ENCODE measurements at regions not wholly inside any gene's neighbourhood (a gene's known extent, or its start where the extent isn't known, plus 50 kb on each side); places are given as distances from the start of the nearest gene placed in this dataset.

DNA sequence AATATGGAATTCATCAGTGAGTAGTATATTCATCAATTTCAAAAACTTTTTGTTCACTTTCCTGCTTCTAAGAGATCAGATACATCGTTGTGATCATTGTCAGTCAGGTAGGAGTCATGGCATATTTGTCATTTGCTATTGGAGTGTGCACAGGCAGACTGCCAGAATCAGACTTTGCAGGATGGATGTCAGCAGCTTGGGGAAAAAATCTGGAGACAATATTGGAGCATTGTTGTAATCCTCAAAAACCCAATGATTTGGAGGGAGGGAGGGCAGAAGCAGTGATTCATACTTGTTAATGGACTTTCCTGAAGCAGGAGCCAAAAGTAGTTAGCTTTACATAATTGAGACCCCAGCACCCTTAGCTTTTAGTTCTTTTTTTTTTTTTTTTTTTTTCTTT lies 59.6 kb upstream of the DRP2 start:
- H3K36me3 ChIP-seq = no peaks in the 10 kb centered on the region
- no peak overlapping the region for H3K27ac ChIP-seq
- DNase-seq (ENCODE audit: extremely low spot score in 2 of 2) = no peak
- H3K27me3 ChIP-seq = no peaks in the 10 kb centered on the region
- no peaks in the 10 kb centered on the region for H3K4me1 ChIP-seq
- no peaks in the 10 kb centered on the region for H3K9me3 ChIP-seq
- H3K4me3 ChIP-seq = no peak overlapping the region
- intact Hi-C loops (cut with DNase I) = loop anchor here (10.0 kb wide), 1 partner anchor 75 kb away; no protein-coding TSS in a partner anchor
- no peak for TF ChIP-seq POLR2AphosphoS5 (IDR thresholded peaks at IDR 0.05; ENCODE audit: insufficient read depth in 1 of 2, low read depth in 1 of 2)
- no peak for TF ChIP-seq CTCF (IDR thresholded peaks at IDR 0.05)
- no peak for TF ChIP-seq POLR2A (IDR thresholded peaks at IDR 0.05)

DNA sequence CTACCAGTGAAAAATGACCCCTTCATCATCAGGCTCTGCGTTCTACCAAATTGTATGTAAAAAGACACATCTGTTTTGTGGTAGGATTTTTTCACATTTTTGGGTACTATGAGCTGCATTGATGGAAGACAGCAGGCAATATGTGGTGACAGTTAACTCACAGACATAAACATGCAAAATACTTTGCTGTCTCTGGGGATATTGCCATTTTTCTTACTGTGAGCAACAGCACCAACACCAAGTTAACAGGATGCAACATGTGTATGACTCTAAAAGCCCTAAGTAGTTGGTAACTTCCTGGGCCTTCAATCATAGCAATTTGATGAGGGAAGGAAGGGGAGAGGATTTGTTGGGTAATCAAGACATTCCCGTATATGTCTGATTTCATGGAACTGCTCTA lies 56.4 kb upstream of the DRP2 start:
- Histone ChIP-seq H3K4me1 (no peaks in the 10 kb centered on the region), H3K9me3 (no peaks in the 10 kb centered on the region)
- TF ChIP-seq POLR2AphosphoS5 (IDR thresholded peaks at IDR 0.05; ENCODE audit: insufficient read depth in 1 of 2, low read depth in 1 of 2) = no peak
- TF ChIP-seq CTCF (IDR thresholded peaks at IDR 0.05) = no peak
- TF ChIP-seq POLR2A (IDR thresholded peaks at IDR 0.05) = no peak

GRCh38 chrX:101164766-101165590 lies 54.6 kb upstream of the DRP2 start:
- TF ChIP-seq POLR2A (IDR thresholded peaks at IDR 0.05) (no peak), CTCF (IDR thresholded peaks at IDR 0.05) (no peak), POLR2AphosphoS5 (IDR thresholded peaks at IDR 0.05; ENCODE audit: insufficient read depth in 1 of 2, low read depth in 1 of 2) (no peak)
- intact Hi-C loops (cut with DNase I) = loop anchor here (10.0 kb wide), 1 partner anchor 70 kb away; no protein-coding TSS in a partner anchor
- Histone ChIP-seq H3K27ac (no peak overlapping the region), H3K27me3 (no peaks in the 10 kb centered on the region), H3K4me1 (no peaks in the 10 kb centered on the region), H3K4me3 (no peak overlapping the region), H3K36me3 (no peaks in the 10 kb centered on the region), H3K9me3 (no peaks in the 10 kb centered on the region)
- DNase-seq (ENCODE audit: extremely low spot score in 2 of 2) = no peak

More for the DNA sequence above, 56.4 kb upstream of the DRP2 start:
- intact Hi-C loops (cut with DNase I) = loop anchor here (10.0 kb wide), 1 partner anchor 72 kb away; no protein-coding TSS in a partner anchor
- no peaks in the 10 kb centered on the region for H3K27me3 ChIP-seq
- DNase-seq (ENCODE audit: extremely low spot score in 2 of 2) = no peak
- H3K36me3 ChIP-seq = no peaks in the 10 kb centered on the region
- no peak overlapping the region for H3K27ac ChIP-seq
- H3K4me3 ChIP-seq = no peak overlapping the region

All from vagina (tissue), 2 donors.